DND-41 (cell line): ENCODE measurements at regions not wholly inside any gene's neighbourhood (a gene's known extent, or its start where the extent isn't known, plus 50 kb on each side); places are given as distances from the start of the nearest gene placed in this dataset.

Source experiments
- EZH2 ChIP-seq: IDR thresholded peaks from 3 replicates; pipeline ENCODE4 v1.6.1; 2012; ENCODE audit warnings: borderline replicate concordance, low read depth, mild to moderate bottlenecking, moderate library complexity, low read length, inconsistent platforms; ENCODE audit not compliant: severe bottlenecking
- TF ChIP-seq, protein P1 (sequence below): IDR thresholded peaks from 2 replicates; pipeline ENCODE4 v1.5.1; 2012; ENCODE audit warnings: borderline replicate concordance, low read length, moderate library complexity, mild to moderate bottlenecking; ENCODE audit not compliant: poor library complexity, severe bottlenecking; ENCODE audit errors: extremely low read depth

DNA sequence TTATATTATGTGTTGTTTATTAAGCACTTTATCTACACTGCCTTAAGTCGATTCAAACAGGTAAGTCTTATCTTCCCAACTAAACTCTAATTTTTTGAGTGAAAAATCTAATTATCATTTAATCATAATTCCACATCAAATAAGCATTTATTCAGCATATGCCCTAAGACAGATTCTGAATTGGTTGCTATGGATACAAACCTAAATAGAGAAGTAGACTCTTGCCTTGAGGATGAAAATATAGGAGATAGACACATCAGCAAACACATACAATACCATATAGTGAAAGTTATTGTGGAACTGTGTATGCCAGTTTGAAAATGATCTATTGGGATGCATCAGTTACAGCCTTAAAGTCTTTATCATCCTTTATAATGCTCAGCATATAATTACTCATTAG, 1679.9 kb downstream of the SLITRK1 start:
- TF ChIP-seq, protein P1, sequence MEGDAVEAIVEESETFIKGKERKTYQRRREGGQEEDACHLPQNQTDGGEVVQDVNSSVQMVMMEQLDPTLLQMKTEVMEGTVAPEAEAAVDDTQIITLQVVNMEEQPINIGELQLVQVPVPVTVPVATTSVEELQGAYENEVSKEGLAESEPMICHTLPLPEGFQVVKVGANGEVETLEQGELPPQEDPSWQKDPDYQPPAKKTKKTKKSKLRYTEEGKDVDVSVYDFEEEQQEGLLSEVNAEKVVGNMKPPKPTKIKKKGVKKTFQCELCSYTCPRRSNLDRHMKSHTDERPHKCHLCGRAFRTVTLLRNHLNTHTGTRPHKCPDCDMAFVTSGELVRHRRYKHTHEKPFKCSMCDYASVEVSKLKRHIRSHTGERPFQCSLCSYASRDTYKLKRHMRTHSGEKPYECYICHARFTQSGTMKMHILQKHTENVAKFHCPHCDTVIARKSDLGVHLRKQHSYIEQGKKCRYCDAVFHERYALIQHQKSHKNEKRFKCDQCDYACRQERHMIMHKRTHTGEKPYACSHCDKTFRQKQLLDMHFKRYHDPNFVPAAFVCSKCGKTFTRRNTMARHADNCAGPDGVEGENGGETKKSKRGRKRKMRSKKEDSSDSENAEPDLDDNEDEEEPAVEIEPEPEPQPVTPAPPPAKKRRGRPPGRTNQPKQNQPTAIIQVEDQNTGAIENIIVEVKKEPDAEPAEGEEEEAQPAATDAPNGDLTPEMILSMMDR = no peak
- no peak for TF ChIP-seq EZH2
